Right lobe of liver (tissue), 4 donors: ENCODE measurements at regions not wholly inside any gene's neighbourhood (a gene's known extent, or its start where the extent isn't known, plus 50 kb on each side); places are given as distances from the start of the nearest gene placed in this dataset.

Experiments
- POLR2A ChIP-seq: fragments of 450-650 bp; IDR thresholded peaks from one replicate; pipeline ENCODE4 v1.6.1; 2017; ENCODE audit warnings: antibody characterized with exemption, mild to moderate bottlenecking
- TF ChIP-seq, protein P1 (sequence below), 4 donors: fragments of 200-600 bp in 3 of 4; fragments of 450-650 bp in 1 of 4; IDR thresholded peaks; one replicate each; pipeline versions ENCODE4 v1.5.1 to v1.8.0; 2016 to 2022; ENCODE audit warnings: antibody characterized with exemption in 4 of 4, mild to moderate bottlenecking in 2 of 4
- donor health status: DM: no; HTN: no; CAD: no.
- donor health status: DM: no; HTN: no; CAD: no.
- donor health status: DM: no; HTN: yes; CAD: no.

- TF ChIP-seq, protein P1, sequence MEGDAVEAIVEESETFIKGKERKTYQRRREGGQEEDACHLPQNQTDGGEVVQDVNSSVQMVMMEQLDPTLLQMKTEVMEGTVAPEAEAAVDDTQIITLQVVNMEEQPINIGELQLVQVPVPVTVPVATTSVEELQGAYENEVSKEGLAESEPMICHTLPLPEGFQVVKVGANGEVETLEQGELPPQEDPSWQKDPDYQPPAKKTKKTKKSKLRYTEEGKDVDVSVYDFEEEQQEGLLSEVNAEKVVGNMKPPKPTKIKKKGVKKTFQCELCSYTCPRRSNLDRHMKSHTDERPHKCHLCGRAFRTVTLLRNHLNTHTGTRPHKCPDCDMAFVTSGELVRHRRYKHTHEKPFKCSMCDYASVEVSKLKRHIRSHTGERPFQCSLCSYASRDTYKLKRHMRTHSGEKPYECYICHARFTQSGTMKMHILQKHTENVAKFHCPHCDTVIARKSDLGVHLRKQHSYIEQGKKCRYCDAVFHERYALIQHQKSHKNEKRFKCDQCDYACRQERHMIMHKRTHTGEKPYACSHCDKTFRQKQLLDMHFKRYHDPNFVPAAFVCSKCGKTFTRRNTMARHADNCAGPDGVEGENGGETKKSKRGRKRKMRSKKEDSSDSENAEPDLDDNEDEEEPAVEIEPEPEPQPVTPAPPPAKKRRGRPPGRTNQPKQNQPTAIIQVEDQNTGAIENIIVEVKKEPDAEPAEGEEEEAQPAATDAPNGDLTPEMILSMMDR (IDR thresholded peaks at IDR 0.05), result no peak
- no peak for TF ChIP-seq POLR2A
These were observed 555.2 kb downstream of the FGF9 start for GRCh38 chr13:22226086-22226485.
